ENCODE measurements at regions not wholly inside any gene's neighbourhood (a gene's known extent, or its start where the extent isn't known, plus 50 kb on each side); places are given as distances from the start of the nearest gene placed in this dataset.
"Not testable (repeated sequence)": the region's sequence is repeated elsewhere in the genome, so short reads cannot be mapped to it uniquely, and the experiment has no call there.

DNA sequence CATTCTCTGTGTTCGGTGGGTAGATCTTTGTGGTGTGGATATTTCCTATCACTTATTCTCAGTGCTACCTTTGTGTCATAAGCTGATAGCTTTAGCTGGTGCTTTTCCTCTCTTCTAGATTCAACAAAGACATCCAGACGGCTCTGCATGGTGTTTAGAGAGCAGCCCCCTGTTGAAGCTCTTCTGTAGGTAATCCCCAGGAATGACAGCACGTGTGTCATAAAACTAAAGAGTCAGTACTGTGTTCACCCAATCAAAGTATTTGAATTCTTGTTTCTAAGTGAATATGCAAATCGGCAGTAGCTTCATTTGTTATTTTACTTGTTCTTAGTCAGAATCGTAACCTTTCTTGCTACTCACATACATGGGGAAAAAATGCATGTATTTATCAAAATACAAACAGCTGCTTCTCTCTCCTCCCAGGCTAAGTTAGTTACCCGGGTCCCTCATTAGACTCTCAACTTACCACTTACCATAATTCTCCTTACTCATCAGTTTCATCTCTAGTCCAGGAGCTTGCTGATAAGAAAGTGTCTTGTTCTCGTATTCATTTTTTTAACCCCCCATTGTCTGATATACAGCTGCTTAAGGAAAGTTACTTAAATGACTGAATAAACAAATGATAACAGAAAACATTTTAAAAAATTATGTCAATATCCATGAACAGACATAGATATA is 1696.0 kb upstream of the WWC1 start:
- Histone ChIP-seq H3K4me3 (ENCODE audit: low read length) (no peak overlapping the region), H2AFZ (ENCODE audit: low read depth, low read length) (no peak overlapping the region), H3K4me1 (ENCODE audit: insufficient read depth, low read length) (no peaks in the 10 kb centered on the region), H3K9me3 (ENCODE audit: low read length) (no peaks in the 10 kb centered on the region), H3K36me3 (ENCODE audit: insufficient read depth, low read length) (no peaks in the 10 kb centered on the region), H3K27me3 (ENCODE audit: insufficient read depth, low read length) (no peaks in the 10 kb centered on the region)

DNA sequence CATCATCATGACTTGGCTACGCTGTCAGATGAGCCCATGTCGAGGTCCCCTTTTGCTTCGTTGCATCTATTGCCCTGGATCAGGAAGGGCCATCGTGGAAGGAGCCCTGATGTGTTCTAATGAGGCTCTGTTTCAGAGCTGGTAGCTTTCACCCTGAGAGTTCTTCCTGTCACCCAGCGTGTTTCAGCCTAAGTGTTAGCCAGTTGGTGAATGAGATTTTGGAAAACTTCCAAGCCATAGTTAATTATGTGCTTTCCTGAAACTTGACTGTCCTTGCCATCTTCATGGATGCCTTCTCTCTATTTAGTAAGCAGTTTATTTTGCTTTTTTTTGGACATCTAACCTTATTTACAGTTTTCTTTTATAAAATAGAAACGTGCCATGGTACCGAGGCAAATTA is 1695.4 kb upstream of the WWC1 start:
- Histone ChIP-seq H3K4me1 (ENCODE audit: insufficient read depth, low read length) (no peaks in the 10 kb centered on the region), H3K4me3 (ENCODE audit: low read length) (no peak overlapping the region), H3K27me3 (ENCODE audit: insufficient read depth, low read length) (no peaks in the 10 kb centered on the region), H2AFZ (ENCODE audit: low read depth, low read length) (no peak overlapping the region), H3K36me3 (ENCODE audit: insufficient read depth, low read length) (no peaks in the 10 kb centered on the region), H3K9me3 (ENCODE audit: low read length) (no peaks in the 10 kb centered on the region)

DNA sequence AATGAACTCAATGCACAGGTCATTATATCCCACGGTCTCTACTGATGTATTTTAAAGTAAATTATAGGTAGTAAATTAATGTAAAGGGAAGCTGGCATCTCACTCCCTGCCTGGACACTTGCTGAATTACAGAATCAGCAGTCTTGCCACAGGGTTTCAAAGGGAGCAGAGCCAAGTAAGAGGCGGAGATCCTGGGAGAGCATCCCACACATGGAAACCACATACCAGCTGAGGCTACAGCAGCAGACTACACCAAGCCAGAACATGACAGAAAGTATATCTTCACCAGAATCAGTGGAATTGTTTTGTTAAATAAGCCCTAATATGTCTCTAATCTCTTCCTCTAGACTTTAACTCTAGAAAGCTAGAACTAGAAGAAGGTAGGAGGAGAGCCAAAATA is 1689.2 kb upstream of the WWC1 start:
- no peaks in the 10 kb centered on the region for H3K4me1 ChIP-seq (ENCODE audit: insufficient read depth, low read length)
- H3K27me3 ChIP-seq (ENCODE audit: insufficient read depth, low read length) = no peaks in the 10 kb centered on the region
- no peaks in the 10 kb centered on the region for H3K9me3 ChIP-seq (ENCODE audit: low read length)
- no peak overlapping the region for H2AFZ ChIP-seq (ENCODE audit: low read depth, low read length)
- no peaks in the 10 kb centered on the region for H3K36me3 ChIP-seq (ENCODE audit: insufficient read depth, low read length)
- H3K4me3 ChIP-seq (ENCODE audit: low read length) = no peak overlapping the region

DNA sequence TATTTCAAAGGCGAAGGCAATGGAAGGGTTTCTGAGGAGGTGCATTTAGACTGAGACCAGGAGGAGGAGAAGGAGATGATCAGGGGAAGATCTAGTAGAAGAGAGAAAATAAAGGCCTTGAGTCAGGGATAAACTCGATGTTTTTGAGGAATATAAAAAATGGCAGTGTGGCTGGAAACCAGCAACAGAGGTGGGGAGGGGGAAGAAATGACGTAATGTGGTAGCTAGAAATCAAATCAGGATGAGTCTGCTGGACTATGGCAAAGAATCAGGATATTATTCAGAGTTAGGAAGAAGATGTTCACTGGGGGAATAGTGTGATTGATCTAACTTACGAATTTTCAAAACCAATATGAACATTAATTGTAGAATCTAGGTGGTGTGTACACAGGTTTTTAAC is 1673.9 kb upstream of the WWC1 start:
- Histone ChIP-seq H3K4me3 (ENCODE audit: low read length) (no peak overlapping the region), H3K36me3 (ENCODE audit: insufficient read depth, low read length) (no peaks in the 10 kb centered on the region), H3K27me3 (ENCODE audit: insufficient read depth, low read length) (no peaks in the 10 kb centered on the region), H2AFZ (ENCODE audit: low read depth, low read length) (no peak overlapping the region), H3K9me3 (ENCODE audit: low read length) (no peaks in the 10 kb centered on the region), H3K4me1 (ENCODE audit: insufficient read depth, low read length) (peaks cover 4% of the 10 kb centered on the region)

DNA sequence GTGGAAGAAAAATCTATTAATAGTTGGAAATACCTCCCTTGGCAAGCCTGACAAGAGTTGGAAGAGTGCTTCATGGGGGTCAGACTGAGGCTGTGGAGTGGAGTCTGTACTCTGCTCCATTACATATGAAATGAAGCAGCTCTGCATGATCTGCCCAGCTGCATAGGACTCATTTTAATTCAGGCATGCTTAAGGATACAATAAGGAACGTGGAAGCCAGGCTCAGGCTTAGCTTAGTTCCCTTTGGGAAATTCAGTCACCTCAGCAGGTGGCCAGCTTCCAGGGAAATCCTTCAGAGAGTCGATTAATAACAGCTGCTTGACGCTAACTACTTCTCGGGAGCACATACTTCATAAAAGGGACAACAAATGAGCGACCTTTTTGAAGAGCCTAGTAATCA is 1672.9 kb upstream of the WWC1 start:
- Histone ChIP-seq H3K4me1 (ENCODE audit: insufficient read depth, low read length) (peaks cover 4% of the 10 kb centered on the region), H3K36me3 (ENCODE audit: insufficient read depth, low read length) (no peaks in the 10 kb centered on the region), H3K9me3 (ENCODE audit: low read length) (no peaks in the 10 kb centered on the region), H2AFZ (ENCODE audit: low read depth, low read length) (no peak overlapping the region), H3K4me3 (ENCODE audit: low read length) (no peak overlapping the region), H3K27me3 (ENCODE audit: insufficient read depth, low read length) (no peaks in the 10 kb centered on the region)

DNA sequence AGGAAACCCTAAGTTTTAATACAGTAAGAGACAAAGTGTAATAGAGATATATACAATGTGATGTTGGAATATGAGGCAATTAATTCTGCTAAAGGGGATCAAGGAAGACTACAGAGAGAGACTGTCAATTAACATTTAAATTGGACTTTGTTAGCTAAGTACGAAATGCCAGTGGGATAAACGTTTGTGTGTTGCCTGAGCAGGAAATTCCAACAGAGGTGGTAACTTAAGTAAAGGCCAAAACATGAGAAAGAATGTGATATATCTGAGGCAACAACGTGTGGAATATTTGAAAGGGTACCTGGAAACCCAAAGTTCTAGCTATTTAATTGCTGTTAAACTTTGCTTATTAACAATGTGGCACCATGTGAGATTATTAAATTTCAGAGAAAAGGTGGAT is 1666.9 kb upstream of the WWC1 start:
- Histone ChIP-seq H3K36me3 (ENCODE audit: insufficient read depth, low read length) (no peaks in the 10 kb centered on the region), H3K9me3 (ENCODE audit: low read length) (no peaks in the 10 kb centered on the region), H3K4me3 (ENCODE audit: low read length) (no peak overlapping the region), H2AFZ (ENCODE audit: low read depth, low read length) (no peak overlapping the region), H3K27me3 (ENCODE audit: insufficient read depth, low read length) (no peaks in the 10 kb centered on the region), H3K4me1 (ENCODE audit: insufficient read depth, low read length) (peaks cover 4% of the 10 kb centered on the region)

DNA sequence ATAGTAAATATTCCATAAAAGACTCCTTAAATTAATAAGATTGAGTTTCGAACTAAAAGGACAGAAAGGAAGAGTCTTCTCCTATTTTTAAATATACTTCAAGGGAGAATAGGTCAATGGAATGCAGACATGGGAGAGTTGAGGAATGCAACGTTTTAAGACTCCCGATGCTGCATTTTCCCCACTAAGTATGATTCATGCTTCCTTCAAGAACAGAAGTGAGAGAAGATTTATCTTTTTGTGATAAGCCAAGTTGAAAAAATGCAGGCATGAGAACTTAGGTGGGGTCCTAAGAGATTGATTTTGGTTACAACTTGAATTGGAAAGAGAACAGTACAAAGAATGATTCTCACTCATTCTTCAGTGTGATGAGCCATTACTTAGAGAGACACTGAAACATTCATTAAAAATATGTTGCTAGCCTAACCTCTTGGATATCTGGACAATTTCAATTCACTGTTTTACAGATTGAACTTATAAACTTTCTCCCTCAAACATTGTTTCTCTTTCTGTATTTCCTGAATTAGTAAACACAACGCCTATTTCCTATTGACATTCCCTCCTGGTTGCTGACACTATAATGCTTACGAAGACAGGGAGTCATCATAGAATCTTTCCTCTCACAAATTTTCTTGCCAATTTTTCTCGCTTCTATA is 1666.1 kb upstream of the WWC1 start:
- no peaks in the 10 kb centered on the region for H3K27me3 ChIP-seq (ENCODE audit: insufficient read depth, low read length)
- H3K36me3 ChIP-seq (ENCODE audit: insufficient read depth, low read length) = no peaks in the 10 kb centered on the region
- H2AFZ ChIP-seq (ENCODE audit: low read depth, low read length) = no peak overlapping the region
- H3K4me1 ChIP-seq (ENCODE audit: insufficient read depth, low read length) = no peaks in the 10 kb centered on the region
- H3K4me3 ChIP-seq (ENCODE audit: low read length) = no peak overlapping the region
- no peaks in the 10 kb centered on the region for H3K9me3 ChIP-seq (ENCODE audit: low read length)

DNA sequence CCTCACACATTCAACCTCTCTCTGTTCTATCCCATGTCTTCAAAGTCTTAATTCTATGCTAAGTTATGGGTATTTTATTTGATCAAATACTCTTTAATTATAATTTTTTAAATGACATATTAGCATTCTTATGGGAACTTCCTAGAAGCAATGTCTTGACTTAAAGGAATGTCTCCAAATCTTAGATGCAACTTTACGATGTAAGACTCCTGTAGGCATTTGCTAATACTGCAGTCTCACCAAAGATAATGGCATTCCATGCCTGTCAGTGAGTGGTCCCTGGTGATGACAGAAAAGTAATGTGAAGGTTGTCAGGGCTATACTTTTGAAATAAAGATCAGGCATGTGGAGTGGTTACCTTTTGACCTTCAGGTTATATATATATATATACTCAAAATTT is 1654.2 kb upstream of the WWC1 start:
- H3K4me3 ChIP-seq (ENCODE audit: low read length) = no peak overlapping the region
- no peak overlapping the region for H2AFZ ChIP-seq (ENCODE audit: low read depth, low read length)
- H3K9me3 ChIP-seq (ENCODE audit: low read length) = no peaks in the 10 kb centered on the region
- H3K27me3 ChIP-seq (ENCODE audit: insufficient read depth, low read length) = no peaks in the 10 kb centered on the region
- H3K36me3 ChIP-seq (ENCODE audit: insufficient read depth, low read length) = no peaks in the 10 kb centered on the region
- no peaks in the 10 kb centered on the region for H3K4me1 ChIP-seq (ENCODE audit: insufficient read depth, low read length)

DNA sequence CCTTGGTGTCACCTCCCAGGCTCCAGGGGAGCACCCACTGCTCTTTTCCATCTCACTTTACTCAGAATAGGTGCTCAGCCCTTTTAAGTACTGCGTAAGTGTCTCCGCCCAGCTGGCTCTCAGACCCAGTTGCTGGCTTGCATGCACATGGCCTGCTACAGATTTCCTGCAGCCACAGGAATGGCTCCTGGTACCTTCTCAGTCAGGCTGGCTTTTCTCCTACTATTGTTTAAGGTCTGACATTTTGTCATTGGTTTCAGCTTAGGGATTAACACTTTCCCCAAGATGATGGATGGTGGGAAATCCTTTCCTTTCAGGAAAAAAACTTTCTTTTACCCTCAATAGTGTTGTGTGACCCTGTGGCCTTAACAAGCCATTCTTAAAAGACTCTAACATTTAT is 1652.3 kb upstream of the WWC1 start:
- H3K9me3 ChIP-seq (ENCODE audit: low read length) = no peaks in the 10 kb centered on the region

DNA sequence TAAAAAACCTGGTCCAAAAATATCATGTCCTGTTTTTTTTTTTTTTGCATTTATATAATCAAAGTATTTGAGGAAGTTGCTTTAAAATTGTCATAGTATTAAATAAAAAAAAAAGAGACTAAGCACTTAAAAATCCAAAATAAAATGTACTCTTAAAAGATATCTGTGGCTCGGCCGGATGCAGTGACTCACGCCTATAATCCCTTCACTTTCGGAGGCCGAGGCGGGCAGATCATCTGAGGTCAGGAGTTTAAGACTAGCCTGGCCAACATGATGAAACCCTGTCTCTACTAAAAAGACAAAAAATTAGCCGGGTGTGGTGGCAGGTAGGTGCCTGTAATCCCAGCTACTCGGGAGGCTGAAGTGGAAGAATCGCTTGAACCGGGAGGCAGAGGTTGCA is 1651.3 kb upstream of the WWC1 start:
- not testable (repeated sequence) for H2AFZ ChIP-seq (ENCODE audit: low read depth, low read length); H3K4me3 ChIP-seq (ENCODE audit: low read length); H3K4me1 ChIP-seq (ENCODE audit: insufficient read depth, low read length); H3K36me3 ChIP-seq (ENCODE audit: insufficient read depth, low read length); H3K9me3 ChIP-seq (ENCODE audit: low read length); H3K27me3 ChIP-seq (ENCODE audit: insufficient read depth, low read length)

More for the DNA sequence above, 1652.3 kb upstream of the WWC1 start:
- Histone ChIP-seq H3K4me1 (ENCODE audit: insufficient read depth, low read length) (no peaks in the 10 kb centered on the region), H2AFZ (ENCODE audit: low read depth, low read length) (no peak overlapping the region), H3K27me3 (ENCODE audit: insufficient read depth, low read length) (no peaks in the 10 kb centered on the region), H3K4me3 (ENCODE audit: low read length) (no peak overlapping the region), H3K36me3 (ENCODE audit: insufficient read depth, low read length) (no peaks in the 10 kb centered on the region)

DNA sequence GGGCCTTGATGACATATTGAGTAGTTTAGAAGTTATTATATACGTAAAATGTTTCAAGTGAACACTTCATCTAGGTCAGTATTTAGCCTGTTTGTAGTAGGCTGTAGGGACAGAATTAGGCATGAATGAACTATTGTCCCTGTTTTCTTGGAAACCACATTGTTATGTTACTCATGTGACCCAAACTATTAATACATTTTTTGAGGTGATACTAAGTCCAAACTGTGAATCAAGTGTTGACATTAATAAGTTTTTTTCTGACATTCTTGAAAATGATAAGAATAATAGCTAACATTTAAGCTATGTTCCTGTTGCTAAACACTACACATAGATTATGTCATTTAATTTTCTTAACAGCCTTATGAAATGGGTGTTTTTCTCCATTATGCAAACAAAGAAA is 1642.7 kb upstream of the WWC1 start:
- Histone ChIP-seq H3K9me3 (ENCODE audit: low read length) (no peaks in the 10 kb centered on the region), H2AFZ (ENCODE audit: low read depth, low read length) (no peak overlapping the region), H3K4me3 (ENCODE audit: low read length) (no peak overlapping the region), H3K27me3 (ENCODE audit: insufficient read depth, low read length) (no peaks in the 10 kb centered on the region), H3K36me3 (ENCODE audit: insufficient read depth, low read length) (no peaks in the 10 kb centered on the region), H3K4me1 (ENCODE audit: insufficient read depth, low read length) (peaks cover 3% of the 10 kb centered on the region)

DNA sequence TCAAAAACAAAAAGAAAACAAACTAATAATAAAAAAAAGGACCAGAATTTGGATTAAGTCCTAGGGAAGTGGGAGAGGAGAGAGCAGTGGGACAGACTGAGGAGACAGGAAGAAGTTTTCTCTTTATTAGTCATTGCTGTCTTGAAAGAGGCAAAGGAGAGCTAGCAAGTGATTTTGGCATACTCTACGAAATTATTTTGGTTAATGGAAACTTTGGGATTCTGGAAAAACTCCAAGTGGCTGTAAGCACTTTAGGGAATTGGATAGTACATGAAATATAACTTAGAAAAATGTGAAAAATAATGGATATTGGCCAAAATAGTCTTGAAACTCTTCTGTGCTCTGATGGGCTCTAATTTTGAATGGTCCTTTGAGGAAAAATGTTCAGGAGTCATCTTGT is 1641.8 kb upstream of the WWC1 start:
- Histone ChIP-seq H3K36me3 (ENCODE audit: insufficient read depth, low read length) (no peaks in the 10 kb centered on the region), H3K27me3 (ENCODE audit: insufficient read depth, low read length) (no peaks in the 10 kb centered on the region), H2AFZ (ENCODE audit: low read depth, low read length) (no peak overlapping the region), H3K9me3 (ENCODE audit: low read length) (no peaks in the 10 kb centered on the region), H3K4me3 (ENCODE audit: low read length) (no peak overlapping the region), H3K4me1 (ENCODE audit: insufficient read depth, low read length) (peaks cover 3% of the 10 kb centered on the region)

DNA sequence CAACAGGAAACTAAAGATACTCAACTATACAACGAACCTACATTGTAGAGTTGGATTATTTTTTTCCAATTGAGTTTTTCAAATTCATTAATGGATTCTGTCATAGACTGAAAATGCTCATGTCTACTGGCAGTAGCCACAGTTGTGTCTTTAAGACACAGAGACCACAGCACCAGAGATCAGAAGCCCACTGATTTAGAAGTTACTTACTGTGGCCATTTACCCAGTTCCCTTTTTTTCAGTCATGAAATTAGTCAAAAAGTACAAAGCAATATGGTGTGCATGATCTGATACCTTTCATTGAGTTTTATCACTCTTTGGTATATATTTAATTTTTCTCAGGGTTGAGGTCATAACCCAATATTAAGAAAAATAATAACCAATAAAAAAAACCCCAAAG is 1640.2 kb upstream of the WWC1 start:
- Histone ChIP-seq H3K36me3 (ENCODE audit: insufficient read depth, low read length) (no peaks in the 10 kb centered on the region), H3K27me3 (ENCODE audit: insufficient read depth, low read length) (no peaks in the 10 kb centered on the region), H3K4me1 (ENCODE audit: insufficient read depth, low read length) (peaks cover 3% of the 10 kb centered on the region), H2AFZ (ENCODE audit: low read depth, low read length) (no peak overlapping the region), H3K9me3 (ENCODE audit: low read length) (no peaks in the 10 kb centered on the region), H3K4me3 (ENCODE audit: low read length) (no peak overlapping the region)

DNA sequence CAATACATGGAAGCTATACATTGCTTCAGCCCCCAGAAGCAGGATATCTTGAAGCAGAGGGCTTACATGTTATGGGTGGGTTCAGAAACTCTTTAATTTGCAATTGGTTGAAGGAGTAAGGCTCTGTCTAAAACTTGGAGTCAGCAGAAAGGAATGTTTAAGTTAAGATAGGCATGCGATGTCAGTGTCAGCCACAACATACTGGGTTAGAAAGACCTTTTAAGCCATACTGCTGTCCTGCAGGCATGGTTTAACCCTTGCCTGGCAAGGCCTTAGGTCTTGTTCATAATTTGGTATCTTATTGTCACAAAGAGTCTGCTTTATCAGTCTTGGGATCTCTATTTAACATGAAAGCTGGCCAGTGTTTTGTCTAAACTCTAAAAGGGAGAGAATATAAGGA is 1619.6 kb upstream of the WWC1 start:
- peaks cover 2% of the 10 kb centered on the region for H3K4me1 ChIP-seq (ENCODE audit: insufficient read depth, low read length)
- no peaks in the 10 kb centered on the region for H3K9me3 ChIP-seq (ENCODE audit: low read length)
- H3K27me3 ChIP-seq (ENCODE audit: insufficient read depth, low read length) = no peaks in the 10 kb centered on the region
- H3K4me3 ChIP-seq (ENCODE audit: low read length) = no peak overlapping the region
- no peak overlapping the region for H2AFZ ChIP-seq (ENCODE audit: low read depth, low read length)
- H3K36me3 ChIP-seq (ENCODE audit: insufficient read depth, low read length) = no peaks in the 10 kb centered on the region

Data from neuron (in vitro differentiated cells).